ENCODE measurements at regions not wholly inside any gene's neighbourhood (a gene's known extent, or its start where the extent isn't known, plus 50 kb on each side); places are given as distances from the start of the nearest gene placed in this dataset.

DNA sequence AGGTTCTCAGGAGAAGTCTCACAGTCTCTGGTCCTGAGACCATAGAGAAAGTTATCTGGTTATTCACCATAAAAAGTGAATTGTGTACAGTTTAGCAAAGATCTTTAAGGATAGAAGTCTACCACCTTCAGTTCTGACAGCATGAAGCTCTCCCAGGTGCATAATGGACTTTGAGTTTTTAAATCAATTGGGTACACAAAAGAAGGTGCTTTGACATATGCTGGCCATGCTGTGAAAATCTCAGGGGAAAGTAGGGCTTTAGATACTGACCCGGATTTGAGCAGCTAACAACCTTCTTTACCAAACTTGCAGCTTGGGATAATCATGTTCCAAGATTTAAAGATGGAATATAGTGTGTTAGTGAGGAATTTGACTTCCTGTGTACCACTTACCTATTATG, 264.2 kb downstream of the ZSWIM6 start:
- no peak for DNase-seq

DNA sequence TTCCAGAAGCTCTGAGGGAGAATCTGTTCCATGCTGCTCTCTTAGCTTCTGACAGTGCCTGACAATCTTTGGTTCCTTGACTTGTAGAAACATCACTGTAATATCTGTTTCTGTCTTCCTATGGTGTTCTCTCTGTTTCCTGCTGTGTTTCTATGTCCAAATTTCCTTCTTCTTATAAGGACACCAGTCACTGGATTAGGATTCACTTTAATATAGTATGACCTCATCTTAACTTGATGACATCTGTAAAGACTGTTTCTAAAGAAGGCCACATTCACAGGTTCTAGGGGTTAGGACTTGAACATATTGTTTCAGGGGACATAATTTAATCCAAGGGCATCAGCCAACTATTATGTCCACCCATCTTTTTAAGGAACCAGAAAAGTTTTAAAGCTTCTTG, 265.6 kb downstream of the ZSWIM6 start:
- no peak for DNase-seq

GRCh38 chr5:61598126-61598525, 266.1 kb downstream of the ZSWIM6 start:
- DNase-seq, result no peak

DNA sequence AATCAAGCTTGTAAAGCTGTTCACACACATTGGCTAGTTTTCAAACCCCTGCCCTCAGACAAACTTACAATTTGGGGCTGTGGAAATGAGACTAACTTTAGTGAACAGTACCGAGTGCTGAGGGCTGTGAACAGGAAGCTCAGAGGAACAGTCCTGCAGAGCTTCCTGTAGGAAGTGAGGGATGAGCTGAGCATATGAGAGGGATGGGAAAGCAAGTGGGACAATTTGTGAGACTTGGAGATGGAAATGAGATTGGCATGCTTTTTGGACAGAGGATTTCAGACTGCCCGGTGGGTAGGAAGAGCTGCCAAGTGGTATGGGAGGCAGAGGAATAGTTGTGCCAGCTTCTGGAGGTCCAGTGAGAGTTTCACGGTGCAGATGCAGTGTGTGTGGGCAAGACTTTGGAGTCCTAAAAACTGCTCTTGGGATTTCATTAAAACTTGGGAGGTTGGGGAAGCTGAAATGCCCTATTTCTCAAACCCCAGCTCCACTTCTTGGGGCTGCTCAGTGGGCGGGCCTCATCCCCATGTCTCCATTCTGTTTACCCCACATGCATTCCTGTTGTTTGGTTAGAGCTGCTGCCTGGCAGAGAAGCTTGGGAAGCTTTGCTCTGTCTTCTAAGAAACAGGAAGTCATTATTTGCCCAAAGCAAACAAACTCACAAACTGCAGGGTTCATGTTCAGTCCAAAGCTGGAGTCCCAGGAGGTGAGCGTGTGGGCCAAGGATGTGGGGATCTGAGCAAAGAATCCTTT, 267.5 kb downstream of the ZSWIM6 start:
- DNase-seq, result no peak

GRCh38 chr5:61600123-61600444, 268.0 kb downstream of the ZSWIM6 start:
- DNase-seq, result no peak

DNA sequence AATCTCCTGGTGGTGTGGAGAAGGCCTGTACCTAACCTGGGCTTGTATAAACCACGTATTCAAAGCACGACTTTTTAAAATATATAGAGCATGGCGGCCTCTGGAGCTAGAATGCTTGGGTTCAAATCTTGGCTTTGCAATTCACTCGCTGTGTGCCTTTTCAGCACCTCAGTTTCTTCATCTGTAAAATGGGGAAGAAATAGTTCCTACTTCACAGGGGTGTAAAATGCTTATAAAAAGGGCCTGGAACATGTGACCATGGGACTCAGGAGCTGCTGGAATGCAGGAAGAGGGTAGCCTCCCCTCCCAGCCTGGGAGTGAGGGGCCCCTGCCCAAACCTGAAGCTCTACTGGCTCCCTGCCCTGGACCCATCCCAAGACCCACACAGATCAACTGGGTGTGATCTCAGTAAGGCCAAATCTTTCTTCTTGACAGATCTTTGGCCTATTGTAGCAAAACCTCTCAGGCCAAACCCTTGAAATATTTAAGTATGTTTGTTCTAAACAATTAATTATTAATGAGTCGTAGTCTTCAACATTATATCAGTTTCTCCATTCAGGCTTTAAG, 269.0 kb downstream of the ZSWIM6 start:
- DNase-seq, result no peak

DNA sequence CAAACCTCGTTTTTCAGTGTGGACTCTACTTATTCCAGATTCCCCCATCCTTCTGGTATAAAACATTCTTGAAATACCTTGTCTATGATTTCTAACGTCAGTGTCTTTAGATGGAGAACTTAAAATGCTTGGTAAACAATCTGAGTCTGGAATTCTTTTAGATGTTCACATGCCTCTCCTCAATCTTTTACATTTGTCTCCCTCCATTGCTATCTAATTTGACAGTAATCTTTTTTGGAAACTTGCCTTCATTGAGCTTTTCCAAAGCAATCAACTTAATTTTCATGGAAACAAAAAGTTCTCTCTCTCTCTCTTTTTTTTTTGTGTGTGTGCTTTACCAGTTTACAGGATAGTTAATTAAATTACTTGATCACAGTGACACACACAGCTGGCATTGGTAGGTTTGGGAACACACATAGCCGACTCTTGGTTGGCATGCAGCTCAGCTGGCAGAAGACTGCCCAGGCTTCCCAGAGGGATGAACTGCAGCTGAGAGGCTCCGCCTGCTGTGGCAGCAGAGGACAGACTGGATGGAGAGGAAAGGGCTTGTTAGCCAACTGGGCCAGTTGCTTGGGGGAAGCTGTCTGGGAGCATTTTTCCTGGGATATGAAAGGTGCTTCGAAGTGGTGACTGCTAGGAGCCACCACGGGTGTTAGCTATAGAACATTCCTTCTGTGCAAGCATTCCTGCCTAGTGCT, 271.3 kb downstream of the ZSWIM6 start:
- no peak for DNase-seq

DNA sequence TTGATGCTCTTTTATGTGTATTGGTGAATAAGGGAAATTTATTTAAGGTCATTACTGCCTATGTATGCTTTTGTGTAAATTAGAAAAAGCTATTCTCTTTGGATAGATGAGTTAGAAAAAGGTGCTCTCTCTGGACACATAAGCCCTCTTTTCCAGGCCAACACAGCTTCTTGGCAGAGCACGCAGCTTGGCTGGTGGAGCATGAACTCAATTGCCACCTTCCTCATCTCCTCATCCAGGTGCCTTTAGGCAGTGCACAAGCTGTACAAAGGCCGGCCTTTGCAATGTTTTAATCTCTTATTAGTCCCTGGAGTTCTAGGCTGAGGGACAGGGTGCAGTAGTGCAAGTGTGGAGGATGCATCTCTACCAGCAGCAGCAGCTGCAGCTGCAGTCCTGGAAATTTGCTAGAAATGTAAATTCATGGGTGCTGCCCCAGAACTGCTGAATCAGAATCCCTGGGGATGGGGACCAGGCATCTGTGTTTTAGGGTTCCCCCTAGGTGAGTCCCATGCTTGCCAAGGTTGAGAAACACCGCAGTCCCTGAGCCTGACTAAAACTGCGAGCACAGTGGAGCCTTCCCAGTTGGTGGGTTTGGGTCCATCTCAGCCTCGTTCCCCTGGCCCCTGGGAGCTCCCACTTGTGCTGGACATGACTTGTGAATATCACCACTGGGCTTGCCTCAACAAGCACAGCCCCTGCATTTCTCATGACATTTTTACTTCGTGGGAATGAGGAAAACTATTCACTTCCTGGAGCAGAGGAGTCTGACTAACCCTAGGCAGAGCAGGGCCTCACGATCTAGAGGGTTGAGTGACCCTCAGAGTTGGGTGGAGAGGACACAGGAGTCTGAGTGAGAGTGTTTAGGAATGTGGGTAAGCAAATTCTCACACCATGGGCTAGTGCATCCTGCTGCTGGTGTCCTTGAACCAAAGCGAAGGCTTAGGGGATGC, 272.3 kb downstream of the ZSWIM6 start:
- DNase-seq, result no peak

GRCh38 chr5:61609840-61610677, 278.0 kb downstream of the ZSWIM6 start:
- no peak for DNase-seq

- DNase-seq, result no peak
Observed at GRCh38 chr5:61610678-61611024, 278.6 kb downstream of the ZSWIM6 start.

GRCh38 chr5:61612431-61612830, 280.4 kb downstream of the ZSWIM6 start:
- DNase-seq, result no peak

DNA sequence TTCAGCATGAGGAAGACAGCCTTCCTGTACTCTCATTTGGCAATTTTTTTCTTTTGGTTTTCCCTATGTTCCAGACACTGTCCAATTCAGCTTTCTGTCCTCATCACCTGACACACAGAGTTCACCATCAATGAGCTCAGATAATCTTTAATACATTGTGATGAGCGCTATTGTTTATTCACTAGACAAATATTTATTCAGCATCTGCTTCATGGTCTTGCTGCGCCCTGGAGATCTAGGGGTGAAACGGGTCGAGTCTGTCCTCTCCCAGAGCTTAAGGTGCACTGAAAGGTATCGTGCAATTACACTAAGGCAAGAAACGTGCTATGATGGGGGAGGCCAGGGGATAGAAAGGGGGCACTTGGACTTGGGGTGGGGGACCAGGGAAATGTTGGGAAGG, 281.6 kb downstream of the ZSWIM6 start:
- DNase-seq, result no peak

DNA sequence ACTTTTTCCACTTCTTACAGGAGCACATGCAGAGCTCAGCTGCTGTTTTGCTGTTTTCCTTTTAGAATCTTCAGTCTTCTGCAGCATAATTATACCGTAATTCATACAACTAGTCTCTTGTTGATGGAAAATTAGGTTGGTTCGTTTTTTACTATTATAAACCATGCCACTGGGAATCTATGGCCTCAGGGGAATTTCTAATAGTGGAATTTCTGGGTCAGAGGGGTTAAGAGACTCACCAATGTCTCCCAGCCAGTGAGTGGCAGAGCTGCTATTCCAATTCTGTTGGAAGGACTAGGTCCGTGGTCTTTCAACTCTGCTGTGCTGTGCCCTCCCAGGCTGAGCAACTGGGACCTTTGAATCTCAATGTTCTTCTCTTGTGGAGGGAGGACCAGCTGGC, 282.5 kb downstream of the ZSWIM6 start:
- no peak for DNase-seq

DNA sequence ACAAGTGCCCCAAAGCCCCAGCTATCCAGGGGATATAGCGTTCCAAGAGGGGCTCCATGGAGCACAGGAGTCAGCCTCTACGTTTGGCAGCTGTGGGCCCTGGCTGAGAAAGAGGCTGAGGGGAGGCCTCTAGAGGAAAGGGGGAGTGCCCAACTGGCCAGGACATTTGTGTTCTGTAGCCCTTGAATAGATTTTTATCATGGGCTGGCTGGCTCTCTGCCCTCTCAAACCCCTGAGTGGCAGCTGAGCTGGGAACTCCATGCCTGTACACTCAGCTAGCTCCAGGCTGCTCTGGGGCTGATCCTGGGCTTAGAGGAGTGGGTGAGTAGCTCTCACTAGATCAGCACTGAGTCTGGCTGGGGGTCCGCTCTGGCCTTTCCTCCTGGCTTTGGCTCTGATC, 285.0 kb downstream of the ZSWIM6 start:
- no peak for DNase-seq

DNA sequence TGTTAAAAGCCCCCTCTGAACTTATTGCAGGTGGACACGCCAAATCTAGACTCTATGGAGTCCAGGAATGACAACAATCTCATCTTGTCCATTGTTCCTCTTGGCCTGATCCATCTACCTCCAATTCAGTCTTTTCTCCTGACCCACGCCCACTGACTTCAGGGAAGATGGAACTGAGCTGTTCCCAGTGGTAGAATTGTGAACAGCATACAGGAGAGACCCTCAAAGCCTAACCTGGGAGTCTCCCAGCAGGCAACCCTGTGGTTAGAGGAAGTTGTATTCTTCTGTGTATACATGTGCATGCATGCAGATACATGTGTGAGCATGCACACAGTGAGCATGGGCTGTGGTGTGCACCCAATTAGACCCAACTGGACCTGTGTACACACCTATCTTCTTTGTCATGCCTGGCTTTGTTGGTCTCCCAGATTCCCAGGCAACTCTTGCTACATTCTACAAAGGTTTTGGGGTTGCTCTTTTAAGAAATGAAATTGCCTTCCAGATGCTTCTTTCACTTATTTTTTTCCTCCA, 286.0 kb downstream of the ZSWIM6 start:
- DNase-seq, result no peak

DNA sequence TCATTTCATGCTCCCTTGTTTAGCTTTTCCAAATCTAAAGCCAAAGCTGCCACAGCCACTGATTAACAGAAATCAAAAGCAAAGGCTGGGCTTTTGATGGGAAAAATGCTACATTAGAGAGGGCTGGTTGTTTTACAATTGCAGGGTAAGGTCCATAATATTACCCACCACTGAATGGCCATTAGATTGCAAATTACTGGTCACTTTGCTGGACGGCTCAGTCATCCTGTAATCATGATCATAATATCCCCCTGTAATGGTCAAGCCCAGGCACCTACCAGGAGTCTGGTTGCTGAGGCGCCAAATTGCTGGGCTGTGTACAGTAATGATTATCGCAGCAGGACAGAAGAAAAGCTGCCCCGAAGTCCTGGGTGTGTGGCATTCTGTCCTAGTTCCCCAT, 286.5 kb downstream of the ZSWIM6 start:
- DNase-seq, result no peak

DNA sequence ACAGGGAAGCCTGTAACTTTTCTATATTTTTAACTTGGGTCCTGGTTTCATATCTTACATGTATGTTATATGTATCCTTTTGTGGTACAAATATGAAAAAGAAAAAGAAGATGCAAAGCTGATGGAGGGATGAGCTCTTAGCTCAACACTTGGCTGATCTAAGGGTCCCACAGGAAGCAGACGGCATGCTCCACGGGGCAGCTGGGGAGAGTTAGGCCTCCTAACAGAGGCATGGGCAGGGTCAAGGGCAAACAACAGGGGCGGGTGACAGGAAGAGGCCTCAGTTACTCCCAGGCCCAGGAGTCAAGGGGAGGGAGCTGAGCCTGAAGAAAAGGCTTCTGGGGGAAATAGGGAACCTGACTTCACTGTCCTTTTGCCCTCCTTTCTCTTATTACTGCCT, 287.2 kb downstream of the ZSWIM6 start:
- no peak for DNase-seq

DNA sequence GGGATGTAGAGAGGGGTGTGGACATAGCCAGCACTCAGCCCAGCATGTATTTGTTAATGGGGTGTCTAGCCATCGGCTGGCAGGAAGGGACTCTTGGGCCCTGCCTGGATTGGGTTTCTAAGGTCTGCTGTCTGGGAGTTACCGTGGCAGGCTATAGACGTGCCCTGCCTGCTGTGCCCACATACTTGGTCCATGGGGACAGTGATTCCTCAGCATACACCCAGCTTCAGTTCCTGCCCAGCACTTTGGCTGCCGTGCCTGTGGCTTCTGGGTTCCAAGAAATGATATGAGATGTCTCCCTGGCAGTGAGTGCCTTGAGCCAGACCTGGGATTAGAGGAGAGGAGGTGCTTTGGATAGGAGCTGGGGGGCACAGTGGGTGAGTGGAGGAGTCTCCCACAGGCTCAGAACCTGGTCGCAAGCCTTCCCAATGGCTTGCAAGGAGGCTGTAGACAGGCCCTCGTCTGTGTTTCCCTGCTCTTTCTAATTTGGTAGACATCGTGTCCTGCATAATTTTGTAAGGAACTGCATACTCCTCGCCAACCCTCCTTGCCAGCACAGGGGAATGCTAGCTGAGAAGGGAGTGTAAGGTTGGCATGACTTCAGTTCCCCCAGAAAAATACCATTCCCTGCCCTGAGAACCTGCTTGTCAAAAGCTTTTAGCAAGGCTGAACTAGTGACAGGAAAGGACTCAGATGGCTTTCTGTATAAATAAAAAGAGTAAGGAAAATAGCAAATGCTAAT, 287.9 kb downstream of the ZSWIM6 start:
- no peak for DNase-seq

- no peak for DNase-seq
Observed at GRCh38 chr5:61620699-61621182, 288.7 kb downstream of the ZSWIM6 start.

DNA sequence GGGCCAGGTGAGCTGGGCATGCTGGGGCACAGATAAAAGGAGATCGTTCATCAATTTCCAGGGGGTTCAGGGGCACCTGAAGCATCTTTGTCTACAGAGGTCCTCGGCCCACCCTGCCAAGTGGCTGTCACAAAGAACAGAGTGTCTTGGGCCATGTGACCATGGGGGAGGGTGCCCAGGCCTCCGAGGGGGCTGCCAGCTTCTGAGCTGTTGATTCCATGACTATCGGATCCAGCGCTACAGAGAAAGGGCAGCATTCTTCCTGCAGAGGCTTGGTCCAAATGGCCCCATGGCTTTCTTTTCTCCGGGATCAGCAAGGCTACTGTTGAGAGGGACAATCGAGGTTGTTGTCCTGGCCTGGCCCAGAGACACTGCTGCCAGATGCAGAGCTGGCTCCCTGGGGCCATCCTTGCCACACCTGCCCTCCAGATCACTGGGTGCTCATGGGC, 289.2 kb downstream of the ZSWIM6 start:
- DNase-seq, result no peak

- no peak for DNase-seq
Observed at GRCh38 chr5:61622156-61622555, 290.1 kb downstream of the ZSWIM6 start.

All from stimulated activated naive CD4-positive, alpha-beta T cell (primary cell).